Activated CD8-positive, alpha-beta T cell treated with anti-CD3 and anti-CD28 coated beads for 36 hours (primary cell): ENCODE measurements at regions not wholly inside any gene's neighbourhood (a gene's known extent, or its start where the extent isn't known, plus 50 kb on each side); places are given as distances from the start of the nearest gene placed in this dataset.

Experiments used
- ATAC-seq: fragments of 200-7000 bp; cut with Tn5 transposase; one replicate; pipeline ENCODE4 v1.10.0; 2021; ENCODE audit warnings: mild to moderate bottlenecking, moderate library complexity
- CTCF ChIA-PET: fragments of 350-600 bp; sonication (Branson Sonifier 250); formaldehyde crosslinking; loops from one replicate; lab custom pipeline; 2021; ENCODE audit warnings: antibody characterized with exemption; lab: Charles Lee
- POLR2A ChIA-PET: fragments of 350-600 bp; sonication (Branson Sonifier 250); formaldehyde crosslinking; loops from one replicate; lab custom pipeline; 2021; ENCODE audit warnings: antibody characterized with exemption; lab: Charles Lee
- DNase-seq: peaks from one replicate; pipeline ENCODE4 v3.0.0-alpha.2; 2020
- H3K27ac Mint-ChIP-seq: one replicate; pipeline ENCODE4 v1.8.0; 2021; ENCODE audit warnings: mild to moderate bottlenecking, mixed read lengths
- H3K27me3 Mint-ChIP-seq: one replicate; pipeline ENCODE4 v1.8.0; 2021; ENCODE audit warnings: mixed read lengths
- H3K36me3 Mint-ChIP-seq: one replicate; pipeline ENCODE4 v1.8.0; 2021; ENCODE audit warnings: low read depth, mixed read lengths
- H3K4me1 Mint-ChIP-seq: one replicate; pipeline ENCODE4 v1.8.0; 2021; ENCODE audit warnings: low read depth, mixed read lengths
- H3K4me3 Mint-ChIP-seq: one replicate; pipeline ENCODE4 v1.8.0; 2021; ENCODE audit warnings: mild to moderate bottlenecking, moderate library complexity, mixed read lengths
- H3K9me3 Mint-ChIP-seq: one replicate; pipeline ENCODE4 v1.8.0; 2021; ENCODE audit warnings: mixed read lengths
- CTCF ChIP-seq: fragments of 200-600 bp; IDR thresholded peaks from one replicate; pipeline ENCODE4 v1.8.0; 2022; ENCODE audit warnings: antibody characterized with exemption, mild to moderate bottlenecking
- intact Hi-C: fragments of 100-400 bp; cut with micrococcal nuclease; formaldehyde crosslinking; loops from one replicate; pipeline ENCODE4 v1.10.0; 2022

DNA sequence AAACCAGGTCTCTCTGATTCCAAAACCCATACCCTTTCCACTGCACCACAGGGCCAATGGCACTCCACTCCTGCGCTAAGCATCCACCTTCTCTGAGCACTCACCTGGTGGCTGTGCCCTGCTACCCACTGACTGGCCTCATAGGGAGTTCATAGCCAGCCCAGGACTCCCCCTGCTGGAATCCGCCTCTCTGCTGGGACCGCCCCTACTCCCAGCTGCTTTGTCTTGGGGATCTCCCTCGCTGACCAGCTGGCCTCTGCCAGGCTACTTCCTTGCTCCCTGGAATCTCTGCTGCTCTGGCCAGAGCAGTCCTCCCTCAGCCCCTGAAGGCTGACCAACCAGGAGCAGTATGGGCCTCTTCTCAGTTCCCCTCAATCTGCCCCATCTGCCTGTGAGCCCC, 129.7 kb downstream of the FAXC start:
- Mint-ChIP-seq H3K27ac (no peak overlapping the region), H3K4me1 (no peaks in the 10 kb centered on the region), H3K27me3 (peaks cover 4% of the 10 kb centered on the region), H3K9me3 (no peaks in the 10 kb centered on the region), H3K4me3 (no peak overlapping the region), H3K36me3 (no peaks in the 10 kb centered on the region)
- intact Hi-C loops: no loop called here
- TF ChIP-seq CTCF: no peak
- DNase-seq (peak; percentile 6), ATAC-seq (no peak)
- POLR2A ChIA-PET: no interaction called here
- CTCF ChIA-PET: no interaction called here

GRCh38 chr6:99216959-99217358, 132.5 kb downstream of the FAXC start:
- ChIA-PET CTCF (no interaction called here), POLR2A (no interaction called here)
- TF ChIP-seq CTCF: no peak
- H3K36me3 Mint-ChIP-seq: no peaks in the 10 kb centered on the region
- no peaks in the 10 kb centered on the region for H3K4me1 Mint-ChIP-seq
- H3K27me3 Mint-ChIP-seq: peaks cover 5% of the 10 kb centered on the region
- no peaks in the 10 kb centered on the region for H3K9me3 Mint-ChIP-seq
- H3K4me3 Mint-ChIP-seq: no peak overlapping the region
- intact Hi-C loops: no loop called here
- no peak overlapping the region for H3K27ac Mint-ChIP-seq
- no peak for DNase-seq
- ATAC-seq: no peak

DNA sequence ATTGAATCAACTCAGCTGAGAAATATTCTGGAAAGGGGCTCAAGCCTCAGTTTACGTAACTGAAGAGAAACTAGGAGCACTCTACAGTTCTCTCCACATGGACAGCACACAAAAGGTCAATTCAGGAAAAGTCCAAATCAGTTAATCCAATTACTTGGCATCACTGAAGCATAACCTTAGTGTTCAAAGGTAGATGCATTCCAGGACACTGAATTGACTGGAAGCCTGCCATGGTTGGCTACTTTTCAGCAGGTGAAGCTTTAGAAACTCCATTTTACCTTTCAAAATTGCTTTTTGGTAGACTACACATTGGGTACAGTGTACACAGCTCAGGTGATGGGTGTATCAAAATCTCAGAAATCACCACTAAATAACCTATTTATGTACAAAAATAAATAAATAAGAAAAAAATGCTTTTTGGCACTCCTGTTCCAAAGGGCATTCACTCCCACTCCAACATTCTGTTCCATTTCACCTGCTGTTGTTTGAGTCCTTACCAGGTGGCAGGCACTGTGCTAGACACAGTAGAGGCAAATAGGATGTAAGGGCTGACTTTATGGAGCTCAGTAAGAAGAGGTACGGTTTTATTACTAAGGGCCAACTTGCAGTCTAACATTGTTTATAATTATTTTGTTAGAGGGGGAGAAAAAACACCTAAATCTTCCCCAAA, 153.4 kb downstream of the FAXC start:
- no peaks in the 10 kb centered on the region for H3K4me1 Mint-ChIP-seq
- TF ChIP-seq CTCF: no peak
- ChIA-PET CTCF (no interaction called here), POLR2A (no interaction called here)
- intact Hi-C loops: no loop called here
- H3K36me3 Mint-ChIP-seq: no peaks in the 10 kb centered on the region
- no peak overlapping the region for H3K27ac Mint-ChIP-seq
- H3K9me3 Mint-ChIP-seq: no peaks in the 10 kb centered on the region
- DNase-seq (no peak), ATAC-seq (no peak)
- H3K27me3 Mint-ChIP-seq: peaks cover 9% of the 10 kb centered on the region
- no peak overlapping the region for H3K4me3 Mint-ChIP-seq

DNA sequence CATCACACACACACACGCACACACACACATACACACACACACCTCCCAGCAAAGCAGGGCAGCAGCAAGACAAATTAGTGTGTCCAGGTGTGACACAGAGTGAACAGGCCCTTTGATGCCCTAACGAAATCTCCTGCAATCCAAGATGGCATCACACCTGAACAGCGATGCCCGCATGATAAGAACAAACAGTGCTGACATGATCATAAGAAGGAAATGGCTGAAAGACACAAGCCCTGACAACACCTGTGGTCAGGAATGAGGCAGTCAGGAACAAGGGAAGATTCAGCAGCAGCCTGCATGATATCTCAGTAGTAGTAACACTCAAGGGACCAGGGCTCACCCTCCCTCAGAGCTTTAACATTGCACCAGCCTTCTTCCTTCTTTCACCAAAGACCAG, 156.9 kb downstream of the FAXC start:
- no peak for TF ChIP-seq CTCF
- ATAC-seq (no peak), DNase-seq (no peak)
- intact Hi-C loops: no loop called here
- POLR2A ChIA-PET: no interaction called here
- Mint-ChIP-seq H3K4me3 (no peak overlapping the region), H3K36me3 (no peaks in the 10 kb centered on the region), H3K27ac (no peak overlapping the region), H3K9me3 (no peaks in the 10 kb centered on the region), H3K4me1 (peaks cover 8% of the 10 kb centered on the region), H3K27me3 (peaks cover 20% of the 10 kb centered on the region)
- CTCF ChIA-PET: no interaction called here

- intact Hi-C loops: no loop called here
- Mint-ChIP-seq H3K9me3 (no peaks in the 10 kb centered on the region), H3K27ac (no peak overlapping the region), H3K4me3 (no peak overlapping the region), H3K36me3 (no peaks in the 10 kb centered on the region), H3K27me3 (peaks cover 20% of the 10 kb centered on the region), H3K4me1 (peaks cover 8% of the 10 kb centered on the region)
- ATAC-seq: peak; percentile 80
- ChIA-PET POLR2A (no interaction called here), CTCF (no interaction called here)
- peak; percentile 57 for DNase-seq
- TF ChIP-seq CTCF: no peak
Observed at GRCh38 chr6:99189823-99190721, 159.4 kb downstream of the FAXC start.
